NCI-H69 (cell line): ENCODE measurements at regions not wholly inside any gene's neighbourhood (a gene's known extent, or its start where the extent isn't known, plus 50 kb on each side); places are given as distances from the start of the nearest gene placed in this dataset.
"Not testable (repeated sequence)": the region's sequence is repeated elsewhere in the genome, so short reads cannot be mapped to it uniquely, and the experiment has no call there.

Experiments used
- DNase-seq: peaks from one replicate; lab custom pipeline; 2025; lab: John Stamatoyannopoulos, UW

- peak; percentile 91 for DNase-seq
Observed at GRCh38 chr5:102666164-102666946, 88.8 kb upstream of the PAM start.

GRCh38 chr5:102668220-102668932, 86.7 kb upstream of the PAM start:
- peak; percentile 79 for DNase-seq

GRCh38 chr5:102670224-102670836, 84.8 kb upstream of the PAM start:
- DNase-seq = peak; percentile 88

- DNase-seq = peak; percentile 73
Observed at GRCh38 chr5:102671033-102671734, 83.9 kb upstream of the PAM start.

GRCh38 chr5:102678267-102679058, 76.6 kb upstream of the PAM start:
- peak; percentile 36 for DNase-seq

- DNase-seq = peak; percentile 92
Observed at GRCh38 chr5:102681403-102681983, 73.6 kb upstream of the PAM start.

GRCh38 chr5:102682101-102682647, 72.9 kb upstream of the PAM start:
- no peak for DNase-seq

- DNase-seq = not testable (repeated sequence)
Observed at GRCh38 chr5:102688076-102688475, 67.0 kb upstream of the PAM start.

GRCh38 chr5:102688581-102689342, 66.3 kb upstream of the PAM start:
- not testable (repeated sequence) for DNase-seq

- DNase-seq = no peak
Observed at GRCh38 chr5:102690910-102691309, 64.2 kb upstream of the PAM start.

- DNase-seq = no peak
Observed at GRCh38 chr5:102691434-102691833, 63.7 kb upstream of the PAM start.

- DNase-seq = peak; percentile 25
Observed at GRCh38 chr5:102700120-102700831, 54.8 kb upstream of the PAM start.

- DNase-seq = peak; percentile 9
Observed at GRCh38 chr5:102700916-102701315, 54.2 kb upstream of the PAM start.

- no peak for DNase-seq
Observed at GRCh38 chr5:102701748-102702147, 53.4 kb upstream of the PAM start.
